IPS-18a (cell line): ENCODE measurements at regions not wholly inside any gene's neighbourhood (a gene's known extent, or its start where the extent isn't known, plus 50 kb on each side); places are given as distances from the start of the nearest gene placed in this dataset.

Source experiments
- H3K27ac ChIP-seq: one replicate; pipeline ENCODE4 v1.5.1; 2013; ENCODE audit warnings: low read length
- H3K27me3 ChIP-seq: one replicate; pipeline ENCODE4 v1.6.1; 2013; ENCODE audit warnings: mild to moderate bottlenecking, low read length; ENCODE audit not compliant: control insufficient read depth, insufficient read depth
- H3K36me3 ChIP-seq: one replicate; pipeline ENCODE4 v1.6.1; 2013; ENCODE audit warnings: low read depth, low read length; ENCODE audit not compliant: control insufficient read depth
- H3K4me1 ChIP-seq: one replicate; pipeline ENCODE4 v1.6.1; 2013; ENCODE audit warnings: low read depth, low read length; ENCODE audit not compliant: control insufficient read depth
- H3K4me3 ChIP-seq: one replicate; pipeline ENCODE4 v1.5.1; 2013; ENCODE audit warnings: low read length
- H3K9ac ChIP-seq: one replicate; pipeline ENCODE4 v1.6.1; 2013; ENCODE audit warnings: mild to moderate bottlenecking, low read length, moderate library complexity
- H3K9me3 ChIP-seq: one replicate; pipeline ENCODE4 v1.6.1; 2013; ENCODE audit warnings: low read depth, low read length; ENCODE audit not compliant: control insufficient read depth

- H3K27me3 ChIP-seq, result peaks cover 9% of the 10 kb centered on the region
- H3K9ac ChIP-seq, result no peak overlapping the region
- no peaks in the 10 kb centered on the region for H3K9me3 ChIP-seq
- H3K4me3 ChIP-seq, result no peak overlapping the region
- no peaks in the 10 kb centered on the region for H3K36me3 ChIP-seq
- H3K4me1 ChIP-seq, result peaks cover 16% of the 10 kb centered on the region
- H3K27ac ChIP-seq, result no peak overlapping the region
These were observed 220.8 kb upstream of the TPRG1 start for GRCh38 chr3:188950832-188951489.

GRCh38 chr3:188951734-188952133, 220.0 kb upstream of the TPRG1 start:
- H3K9ac ChIP-seq, result no peak overlapping the region
- no peaks in the 10 kb centered on the region for H3K36me3 ChIP-seq
- H3K4me3 ChIP-seq, result no peak overlapping the region
- no peaks in the 10 kb centered on the region for H3K9me3 ChIP-seq
- peaks cover 16% of the 10 kb centered on the region for H3K4me1 ChIP-seq
- H3K27ac ChIP-seq, result no peak overlapping the region
- H3K27me3 ChIP-seq, result peaks cover 2% of the 10 kb centered on the region

- no peaks in the 10 kb centered on the region for H3K9me3 ChIP-seq
- H3K27ac ChIP-seq, result no peak overlapping the region
- H3K4me1 ChIP-seq, result no peaks in the 10 kb centered on the region
- H3K9ac ChIP-seq, result no peak overlapping the region
- no peaks in the 10 kb centered on the region for H3K36me3 ChIP-seq
- H3K27me3 ChIP-seq, result no peaks in the 10 kb centered on the region
- no peak overlapping the region for H3K4me3 ChIP-seq
These were observed 217.1 kb upstream of the TPRG1 start for GRCh38 chr3:188954590-188955208.

GRCh38 chr3:188955919-188956318, 215.9 kb upstream of the TPRG1 start:
- H3K27me3 ChIP-seq, result no peaks in the 10 kb centered on the region
- H3K9ac ChIP-seq, result no peak overlapping the region
- H3K4me3 ChIP-seq, result no peak overlapping the region
- no peaks in the 10 kb centered on the region for H3K36me3 ChIP-seq
- no peaks in the 10 kb centered on the region for H3K4me1 ChIP-seq
- H3K27ac ChIP-seq, result no peak overlapping the region
- H3K9me3 ChIP-seq, result no peaks in the 10 kb centered on the region

GRCh38 chr3:188956839-188957489, 214.8 kb upstream of the TPRG1 start:
- no peaks in the 10 kb centered on the region for H3K36me3 ChIP-seq
- H3K27ac ChIP-seq, result no peak overlapping the region
- H3K4me3 ChIP-seq, result no peak overlapping the region
- no peaks in the 10 kb centered on the region for H3K4me1 ChIP-seq
- no peaks in the 10 kb centered on the region for H3K9me3 ChIP-seq
- H3K9ac ChIP-seq, result no peak overlapping the region
- no peaks in the 10 kb centered on the region for H3K27me3 ChIP-seq

- H3K9ac ChIP-seq, result no peak overlapping the region
- H3K4me1 ChIP-seq, result no peaks in the 10 kb centered on the region
- H3K27ac ChIP-seq, result no peak overlapping the region
- no peaks in the 10 kb centered on the region for H3K36me3 ChIP-seq
- H3K4me3 ChIP-seq, result no peak overlapping the region
- H3K27me3 ChIP-seq, result no peaks in the 10 kb centered on the region
- H3K9me3 ChIP-seq, result no peaks in the 10 kb centered on the region
These were observed 212.8 kb upstream of the TPRG1 start for GRCh38 chr3:188959013-188959412.

GRCh38 chr3:188962253-188963247, 209.2 kb upstream of the TPRG1 start:
- no peaks in the 10 kb centered on the region for H3K4me1 ChIP-seq
- no peaks in the 10 kb centered on the region for H3K36me3 ChIP-seq
- no peak overlapping the region for H3K9ac ChIP-seq
- no peaks in the 10 kb centered on the region for H3K9me3 ChIP-seq
- H3K4me3 ChIP-seq, result no peak overlapping the region
- H3K27ac ChIP-seq, result no peak overlapping the region
- H3K27me3 ChIP-seq, result no peaks in the 10 kb centered on the region

- no peaks in the 10 kb centered on the region for H3K36me3 ChIP-seq
- no peak overlapping the region for H3K27ac ChIP-seq
- no peak overlapping the region for H3K9ac ChIP-seq
- no peaks in the 10 kb centered on the region for H3K9me3 ChIP-seq
- H3K4me3 ChIP-seq, result no peak overlapping the region
- H3K4me1 ChIP-seq, result no peaks in the 10 kb centered on the region
- no peaks in the 10 kb centered on the region for H3K27me3 ChIP-seq
These were observed 206.8 kb upstream of the TPRG1 start for GRCh38 chr3:188964957-188965356.

GRCh38 chr3:188972310-188972709, 199.5 kb upstream of the TPRG1 start:
- Histone ChIP-seq H3K9ac (no peak overlapping the region), H3K9me3 (no peaks in the 10 kb centered on the region), H3K27me3 (no peaks in the 10 kb centered on the region), H3K4me1 (no peaks in the 10 kb centered on the region), H3K27ac (no peak overlapping the region), H3K4me3 (no peak overlapping the region), H3K36me3 (no peaks in the 10 kb centered on the region)

- no peak overlapping the region for H3K9ac ChIP-seq
- H3K27me3 ChIP-seq, result no peaks in the 10 kb centered on the region
- H3K36me3 ChIP-seq, result no peaks in the 10 kb centered on the region
- no peaks in the 10 kb centered on the region for H3K9me3 ChIP-seq
- H3K4me1 ChIP-seq, result no peaks in the 10 kb centered on the region
- H3K27ac ChIP-seq, result no peak overlapping the region
- no peak overlapping the region for H3K4me3 ChIP-seq
These were observed 196.7 kb upstream of the TPRG1 start for GRCh38 chr3:188974856-188975599.
